Fibroblast of gingiva (primary cell): ENCODE measurements at regions not wholly inside any gene's neighbourhood (a gene's known extent, or its start where the extent isn't known, plus 50 kb on each side); places are given as distances from the start of the nearest gene placed in this dataset.

Experiments
- DNase-seq: peaks from one replicate; pipeline ENCODE4 v3.0.0-alpha.2; 2011; ENCODE audit warnings: low read depth

- peak; percentile 62 for DNase-seq
These were observed 235.3 kb upstream of the CEP162 start for GRCh38 chr6:84462698-84463097.

- DNase-seq: no peak
These were observed 234.0 kb upstream of the CEP162 start for GRCh38 chr6:84461461-84461860.

GRCh38 chr6:84460491-84460890, 233.0 kb upstream of the CEP162 start:
- DNase-seq: no peak

DNA sequence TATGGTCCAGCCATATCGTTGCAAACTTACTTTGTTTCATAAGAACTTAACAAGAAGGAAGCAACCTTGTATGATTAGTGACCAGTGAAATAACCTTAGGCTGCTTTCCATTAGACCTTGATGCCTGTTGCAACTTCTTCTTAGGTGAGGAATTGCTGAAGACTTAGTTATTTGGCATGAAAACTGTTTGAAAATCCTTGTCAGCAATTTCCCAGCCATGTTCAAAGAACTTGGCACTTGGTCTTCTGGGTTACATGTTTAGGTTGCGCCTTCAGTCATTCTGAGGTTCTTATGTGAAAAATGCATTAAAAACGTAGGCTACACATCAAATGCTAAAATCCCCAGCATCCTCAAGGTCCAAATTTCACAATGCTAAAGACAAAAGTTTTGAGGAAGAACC, 232.0 kb upstream of the CEP162 start:
- DNase-seq: no peak

- DNase-seq: no peak
These were observed 230.8 kb upstream of the CEP162 start for GRCh38 chr6:84458271-84458670.

DNA sequence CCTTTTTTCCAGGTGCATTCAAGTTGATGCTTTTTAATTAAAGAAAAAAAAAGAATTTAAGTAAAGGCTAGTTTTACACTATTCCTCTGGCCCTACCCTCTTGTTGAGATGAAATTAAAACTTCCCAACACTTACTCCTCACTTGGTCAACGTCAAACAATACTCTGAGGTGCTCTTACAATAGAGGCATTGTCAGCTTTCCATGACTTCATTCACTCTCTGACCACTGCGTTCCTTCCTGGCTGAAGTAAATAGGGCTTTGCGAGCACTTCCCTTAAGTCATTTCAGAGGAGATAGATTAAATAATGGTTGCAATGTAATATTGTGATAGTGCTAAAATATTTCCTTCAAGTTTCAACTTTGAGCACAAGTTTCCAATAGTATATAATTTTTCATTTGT, 229.8 kb upstream of the CEP162 start:
- DNase-seq: no peak

GRCh38 chr6:84456803-84457202, 229.4 kb upstream of the CEP162 start:
- DNase-seq: no peak

DNA sequence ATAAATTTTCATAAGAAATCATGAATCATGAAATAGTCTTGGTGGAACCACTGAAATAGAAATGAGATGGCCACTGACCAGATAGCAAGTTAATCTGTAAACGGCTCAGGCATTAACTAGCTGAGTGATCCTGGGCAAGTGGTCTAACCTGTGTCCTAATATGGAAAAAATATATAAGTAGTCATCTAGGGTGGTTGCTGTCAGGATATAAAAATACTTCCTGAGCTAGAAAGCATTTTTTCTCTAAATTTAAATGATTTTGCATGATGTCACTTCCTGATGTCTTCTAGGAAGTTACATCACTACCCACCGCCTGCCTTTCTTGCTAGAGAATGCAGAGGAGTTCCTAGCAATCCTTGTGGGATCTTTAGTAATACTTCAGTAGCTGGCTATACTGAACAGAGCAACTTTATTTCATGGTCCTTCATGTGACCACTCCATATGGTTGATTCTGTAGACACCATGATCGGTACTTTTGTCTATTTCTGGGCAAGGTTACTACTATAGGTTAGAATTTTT, 228.1 kb upstream of the CEP162 start:
- no peak for DNase-seq

DNA sequence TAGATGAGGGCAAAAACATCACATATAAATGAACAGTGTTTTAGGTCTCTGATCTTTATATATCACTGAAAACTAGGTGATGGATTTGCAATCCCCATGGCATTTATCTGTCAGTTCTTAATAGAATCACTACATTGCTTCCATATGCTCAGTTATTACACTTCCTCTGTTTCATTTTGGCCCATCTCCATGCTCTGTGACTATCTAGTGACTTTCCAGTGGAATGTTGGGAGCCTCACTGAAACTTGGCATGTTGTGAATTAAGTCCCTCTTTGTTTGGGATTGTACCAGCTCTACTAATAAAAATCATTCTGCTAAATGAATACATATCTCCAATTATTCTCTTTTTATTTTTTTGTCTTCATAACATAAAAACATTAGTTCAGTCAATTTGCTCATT, 226.1 kb upstream of the CEP162 start:
- peak; percentile 27 for DNase-seq

- no peak for DNase-seq
These were observed 222.6 kb upstream of the CEP162 start for GRCh38 chr6:84450018-84450417.

DNA sequence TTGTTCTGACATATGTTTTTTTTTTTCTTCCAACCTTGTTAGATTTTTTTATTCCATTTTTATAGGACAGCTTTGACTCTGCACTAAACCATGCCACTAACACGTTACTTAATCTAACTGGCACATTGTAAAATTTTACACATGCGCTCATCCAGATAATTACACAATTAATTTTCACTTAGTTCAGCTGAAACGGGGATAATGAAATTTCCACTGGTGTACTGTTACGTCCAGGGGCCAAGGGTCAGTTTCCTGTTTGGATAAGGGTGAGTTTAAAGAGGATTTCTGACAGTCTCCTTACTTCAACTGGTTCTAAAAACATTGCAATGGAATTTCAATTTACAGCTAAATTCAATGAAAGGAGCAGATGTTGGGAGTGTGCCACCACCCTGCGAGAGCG, 221.8 kb upstream of the CEP162 start:
- DNase-seq: no peak

DNA sequence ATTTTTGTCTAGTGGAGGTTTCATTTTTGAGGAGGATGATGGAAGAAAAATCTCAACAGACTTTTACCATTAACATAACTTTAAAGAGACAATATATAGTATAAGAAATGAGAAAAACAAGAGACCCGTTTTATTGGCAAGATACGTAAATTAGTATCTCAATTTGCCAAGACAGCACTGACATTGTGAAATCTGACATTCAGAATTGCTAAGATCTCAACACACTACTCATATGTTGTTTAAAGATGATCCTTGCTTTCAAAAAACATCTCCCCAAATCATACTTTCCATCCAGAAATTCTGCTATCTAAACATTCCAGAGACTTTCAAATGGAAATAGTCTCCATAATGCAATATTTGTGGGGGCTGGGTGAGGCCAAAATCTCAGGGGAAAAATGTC, 220.9 kb upstream of the CEP162 start:
- DNase-seq: peak; percentile 16

GRCh38 chr6:84447651-84448050, 220.2 kb upstream of the CEP162 start:
- DNase-seq: no peak

DNA sequence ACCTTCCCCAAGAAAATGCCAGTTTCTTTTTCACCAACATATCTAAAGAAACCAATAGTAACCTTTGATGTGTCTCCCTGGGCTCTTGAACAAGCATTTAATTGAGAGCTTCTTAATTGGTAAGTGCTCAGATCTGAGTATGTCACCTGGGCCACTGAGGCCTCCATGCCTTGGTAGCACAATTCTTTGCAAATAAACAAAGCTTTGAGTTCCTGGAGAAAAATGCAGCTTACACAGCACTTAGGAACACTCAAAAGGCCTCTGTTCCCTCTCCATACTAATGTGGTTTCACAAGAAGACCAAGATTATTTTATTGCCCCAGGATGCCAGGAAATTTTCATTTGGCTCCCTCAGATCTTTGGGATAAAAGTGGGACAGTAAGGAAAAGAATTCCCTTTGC, 217.6 kb upstream of the CEP162 start:
- peak; percentile 4 for DNase-seq

DNA sequence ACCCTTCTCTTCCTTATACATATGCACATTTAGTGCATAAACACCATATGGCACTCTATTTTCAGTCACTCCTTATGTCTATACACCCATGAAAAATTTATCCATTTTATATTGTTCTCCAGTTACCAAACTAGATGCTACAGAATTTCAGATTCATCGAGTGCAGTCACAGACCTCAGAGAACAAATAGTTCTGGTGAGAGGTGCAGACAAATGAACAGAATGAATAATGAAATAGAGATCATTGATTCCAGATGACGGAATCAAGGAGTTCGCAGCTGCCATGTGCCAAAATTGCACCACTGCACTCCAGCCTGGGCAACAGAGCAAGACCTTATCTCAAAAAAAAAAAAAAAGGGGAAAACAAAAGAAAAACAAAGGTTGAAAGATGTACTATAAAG, 214.8 kb upstream of the CEP162 start:
- DNase-seq: peak; percentile 40

DNA sequence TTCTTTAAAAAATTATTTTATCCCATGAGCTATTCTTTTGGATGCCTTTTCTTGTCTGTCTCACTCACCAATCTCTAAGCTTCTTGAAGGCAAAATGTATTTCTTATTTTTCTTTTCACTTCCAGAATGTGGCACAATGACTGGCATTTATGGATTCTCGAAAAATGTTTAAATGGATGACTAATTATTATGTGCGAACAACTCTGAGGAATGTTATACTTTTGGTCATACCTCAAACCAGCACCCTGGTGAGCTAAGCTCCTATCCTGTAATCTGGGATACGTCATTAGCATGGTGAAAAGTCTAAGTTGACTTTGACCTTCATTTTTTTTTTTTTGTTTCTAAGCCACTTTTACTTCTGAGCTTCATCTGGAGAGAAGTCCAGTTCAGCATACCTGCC, 214.0 kb upstream of the CEP162 start:
- DNase-seq: no peak

- DNase-seq: no peak
These were observed 207.1 kb upstream of the CEP162 start for GRCh38 chr6:84434550-84434949.

- DNase-seq: peak; percentile 69
These were observed 205.2 kb upstream of the CEP162 start for GRCh38 chr6:84432619-84433018.

GRCh38 chr6:84428300-84428907, 201.0 kb upstream of the CEP162 start:
- DNase-seq: peak; percentile 45

GRCh38 chr6:84425971-84426705, 198.7 kb upstream of the CEP162 start:
- DNase-seq: no peak

DNA sequence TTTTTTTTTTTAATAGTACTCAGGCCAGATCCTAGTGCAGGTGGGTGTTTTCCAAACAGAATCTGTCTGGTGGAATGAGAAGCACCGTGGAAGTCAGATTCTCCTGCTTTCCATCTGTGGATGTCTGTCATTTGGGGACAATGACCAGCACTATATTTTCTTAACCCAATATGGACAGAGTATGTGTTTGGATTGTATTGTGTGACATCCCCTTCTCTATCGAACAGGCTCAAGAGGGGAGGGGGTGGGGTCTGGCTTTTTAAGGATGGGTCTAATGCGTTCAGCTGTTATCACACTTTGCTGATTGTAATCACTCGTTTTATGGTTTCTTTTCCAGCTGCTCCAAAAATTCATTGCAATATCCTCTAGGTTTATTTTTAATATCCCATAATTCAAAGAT, 197.5 kb upstream of the CEP162 start:
- no peak for DNase-seq

DNA sequence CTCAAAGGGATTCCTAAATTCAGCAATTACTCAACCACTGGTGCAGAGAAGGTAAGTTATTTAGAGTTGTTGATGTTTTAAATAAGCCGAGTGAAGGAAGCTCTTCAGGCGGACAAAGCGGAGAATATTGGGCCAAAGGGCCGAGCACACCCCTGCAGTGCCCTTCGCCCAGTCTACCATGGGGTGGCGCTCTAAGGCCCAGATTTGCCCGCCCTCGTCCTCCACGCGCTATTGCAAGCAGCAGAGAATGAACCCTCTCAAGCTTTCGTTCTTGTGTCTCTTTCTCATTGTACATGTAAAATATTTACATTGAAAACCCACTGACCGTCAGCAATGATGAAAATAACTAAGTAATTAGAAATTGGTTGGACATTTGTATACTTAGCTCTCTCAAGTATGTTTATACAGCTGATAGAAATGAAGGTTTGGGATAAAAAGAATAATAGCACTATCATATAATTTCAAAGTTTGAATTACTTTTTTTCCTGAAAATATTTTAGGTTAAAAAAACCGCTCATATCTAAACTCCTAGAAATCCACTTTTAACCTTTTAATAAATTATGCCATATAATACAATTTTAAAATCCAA, 195.0 kb upstream of the CEP162 start:
- DNase-seq: peak; percentile 59

DNA sequence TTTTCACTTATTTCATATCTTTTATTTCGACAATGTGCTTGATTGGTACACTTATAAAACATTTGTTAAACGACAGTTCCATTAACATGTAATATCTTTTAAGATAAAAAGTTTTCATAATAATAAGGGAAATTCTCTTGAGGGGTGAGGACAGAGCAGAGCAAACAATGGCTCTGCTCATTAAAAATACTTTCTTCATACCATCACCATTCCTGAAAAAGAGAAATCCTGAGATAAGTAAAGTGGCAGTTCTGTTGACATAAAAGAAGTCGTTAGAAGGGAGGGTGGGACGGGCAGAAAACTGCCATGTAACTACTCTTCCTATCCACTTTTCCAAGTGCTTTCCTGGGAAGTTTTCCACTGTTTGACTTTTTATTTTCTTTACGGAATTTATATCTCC, 193.6 kb upstream of the CEP162 start:
- DNase-seq: no peak
